ENCODE measurements at regions not wholly inside any gene's neighbourhood (a gene's known extent, or its start where the extent isn't known, plus 50 kb on each side); places are given as distances from the start of the nearest gene placed in this dataset.

GRCh38 chr9:81427870-81428269 lies 261.5 kb downstream of the TLE1 start:
- TF ChIP-seq POLR2A (IDR thresholded peaks at IDR 0.05) (no peak), CTCF (IDR thresholded peaks at IDR 0.05) (no peak)

Data from upper lobe of left lung (tissue), 4 donors.